ENCODE measurements at regions not wholly inside any gene's neighbourhood (a gene's known extent, or its start where the extent isn't known, plus 50 kb on each side); places are given as distances from the start of the nearest gene placed in this dataset.

DNA sequence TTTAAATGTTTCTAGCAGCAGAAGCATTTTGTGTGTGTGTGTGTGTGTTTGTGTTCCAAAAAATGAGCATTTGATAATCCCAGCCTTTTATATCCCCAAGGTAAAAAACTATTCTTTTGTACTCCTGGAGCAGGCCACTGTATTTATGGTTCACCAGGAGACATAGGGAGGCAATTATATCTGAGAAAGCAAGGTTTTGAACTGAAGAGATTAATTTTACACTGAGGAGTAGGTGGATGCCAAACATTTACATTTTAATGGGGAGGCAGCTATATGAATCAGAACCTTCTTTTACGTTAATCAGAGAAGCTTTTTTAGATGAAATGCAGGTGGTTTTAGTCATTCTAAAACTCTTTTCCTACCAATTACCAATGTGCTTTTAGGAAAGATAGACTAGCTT, 1374.0 kb upstream of the TENM4 start:
- no peak for DNase-seq (ENCODE audit: low spot score)
- TF ChIP-seq JUND (IDR thresholded peaks at IDR 0.05) (no peak), FOXA2 (IDR thresholded peaks at IDR 0.05) (no peak), RAD21 (IDR thresholded peaks at IDR 0.05) (no peak), SP1 (IDR thresholded peaks at IDR 0.05) (no peak), HNF4G (IDR thresholded peaks at IDR 0.05) (no peak)
- TF ChIP-seq, protein P1, sequence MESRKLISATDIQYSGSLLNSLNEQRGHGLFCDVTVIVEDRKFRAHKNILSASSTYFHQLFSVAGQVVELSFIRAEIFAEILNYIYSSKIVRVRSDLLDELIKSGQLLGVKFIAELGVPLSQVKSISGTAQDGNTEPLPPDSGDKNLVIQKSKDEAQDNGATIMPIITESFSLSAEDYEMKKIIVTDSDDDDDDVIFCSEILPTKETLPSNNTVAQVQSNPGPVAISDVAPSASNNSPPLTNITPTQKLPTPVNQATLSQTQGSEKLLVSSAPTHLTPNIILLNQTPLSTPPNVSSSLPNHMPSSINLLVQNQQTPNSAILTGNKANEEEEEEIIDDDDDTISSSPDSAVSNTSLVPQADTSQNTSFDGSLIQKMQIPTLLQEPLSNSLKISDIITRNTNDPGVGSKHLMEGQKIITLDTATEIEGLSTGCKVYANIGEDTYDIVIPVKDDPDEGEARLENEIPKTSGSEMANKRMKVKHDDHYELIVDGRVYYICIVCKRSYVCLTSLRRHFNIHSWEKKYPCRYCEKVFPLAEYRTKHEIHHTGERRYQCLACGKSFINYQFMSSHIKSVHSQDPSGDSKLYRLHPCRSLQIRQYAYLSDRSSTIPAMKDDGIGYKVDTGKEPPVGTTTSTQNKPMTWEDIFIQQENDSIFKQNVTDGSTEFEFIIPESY (IDR thresholded peaks at IDR 0.05) = no peak
- Histone ChIP-seq H3K27ac (ENCODE audit: low read depth in 1 of 2, low read length in 2 of 2) (no peak overlapping the region), H3K9ac (ENCODE audit: low read depth in 1 of 2, low read length in 2 of 2) (no peak overlapping the region), H3K4me3 (ENCODE audit: low read depth in 1 of 3, low read length in 3 of 3) (no peak overlapping the region), H3K27me3 (ENCODE audit: control insufficient read depth in 4 of 4, insufficient read depth in 4 of 4, low read length in 3 of 4) (no peaks in the 10 kb centered on the region), H3K4me1 (ENCODE audit: control insufficient read depth in 4 of 4, insufficient read depth in 4 of 4, low read length in 3 of 4) (no peaks in the 10 kb centered on the region), H3K36me3 (ENCODE audit: control insufficient read depth in 4 of 4, insufficient read depth in 3 of 4, low read depth in 1 of 4, low read length in 3 of 4) (no peaks in the 10 kb centered on the region), H3K9me3 (ENCODE audit: control insufficient read depth in 4 of 4, low read length in 3 of 4) (no peaks in the 10 kb centered on the region)
- 66% methylated on average over 1 of the region's 1 CpG for WGBS

DNA sequence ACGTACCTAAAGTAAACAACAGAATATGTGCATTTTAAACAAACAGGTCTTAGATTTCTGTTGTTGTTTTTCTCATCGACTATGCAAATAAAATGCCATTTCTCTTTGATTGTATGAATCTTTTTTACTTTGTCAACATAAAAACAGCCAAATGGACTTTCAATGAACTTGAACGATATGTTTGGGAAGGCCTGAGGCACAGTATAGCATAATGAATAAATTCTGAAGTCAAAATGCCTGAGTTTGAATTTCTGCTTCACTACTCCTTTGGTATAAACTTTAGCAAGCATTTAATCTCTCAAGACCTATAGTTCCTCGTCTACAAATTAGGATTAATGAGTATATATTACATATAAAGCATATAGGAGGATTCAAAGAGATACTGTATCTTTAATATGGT, 1369.9 kb upstream of the TENM4 start:
- Histone ChIP-seq H3K4me1 (ENCODE audit: control insufficient read depth in 4 of 4, insufficient read depth in 4 of 4, low read length in 3 of 4) (no peaks in the 10 kb centered on the region), H3K36me3 (ENCODE audit: control insufficient read depth in 4 of 4, insufficient read depth in 3 of 4, low read depth in 1 of 4, low read length in 3 of 4) (no peaks in the 10 kb centered on the region), H3K27ac (ENCODE audit: low read depth in 1 of 2, low read length in 2 of 2) (no peak overlapping the region), H3K9me3 (ENCODE audit: control insufficient read depth in 4 of 4, low read length in 3 of 4) (no peaks in the 10 kb centered on the region), H3K27me3 (ENCODE audit: control insufficient read depth in 4 of 4, insufficient read depth in 4 of 4, low read length in 3 of 4) (no peaks in the 10 kb centered on the region), H3K4me3 (ENCODE audit: low read depth in 1 of 3, low read length in 3 of 3) (no peak overlapping the region), H3K9ac (ENCODE audit: low read depth in 1 of 2, low read length in 2 of 2) (no peak overlapping the region)
- no peak for DNase-seq (ENCODE audit: low spot score)
- 56% methylated on average over 4 of the region's 4 CpGs for WGBS
- TF ChIP-seq, protein P2, sequence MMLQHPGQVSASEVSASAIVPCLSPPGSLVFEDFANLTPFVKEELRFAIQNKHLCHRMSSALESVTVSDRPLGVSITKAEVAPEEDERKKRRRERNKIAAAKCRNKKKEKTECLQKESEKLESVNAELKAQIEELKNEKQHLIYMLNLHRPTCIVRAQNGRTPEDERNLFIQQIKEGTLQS (IDR thresholded peaks at IDR 0.05) = no peak
- TF ChIP-seq RXRA (IDR thresholded peaks at IDR 0.05) = no peak
- no peak for TF ChIP-seq FOXA1 (IDR thresholded peaks at IDR 0.05)
- TF ChIP-seq JUND (IDR thresholded peaks at IDR 0.05) = no peak
- TF ChIP-seq RAD21 (IDR thresholded peaks at IDR 0.05) = no peak
- TF ChIP-seq, protein P3, sequence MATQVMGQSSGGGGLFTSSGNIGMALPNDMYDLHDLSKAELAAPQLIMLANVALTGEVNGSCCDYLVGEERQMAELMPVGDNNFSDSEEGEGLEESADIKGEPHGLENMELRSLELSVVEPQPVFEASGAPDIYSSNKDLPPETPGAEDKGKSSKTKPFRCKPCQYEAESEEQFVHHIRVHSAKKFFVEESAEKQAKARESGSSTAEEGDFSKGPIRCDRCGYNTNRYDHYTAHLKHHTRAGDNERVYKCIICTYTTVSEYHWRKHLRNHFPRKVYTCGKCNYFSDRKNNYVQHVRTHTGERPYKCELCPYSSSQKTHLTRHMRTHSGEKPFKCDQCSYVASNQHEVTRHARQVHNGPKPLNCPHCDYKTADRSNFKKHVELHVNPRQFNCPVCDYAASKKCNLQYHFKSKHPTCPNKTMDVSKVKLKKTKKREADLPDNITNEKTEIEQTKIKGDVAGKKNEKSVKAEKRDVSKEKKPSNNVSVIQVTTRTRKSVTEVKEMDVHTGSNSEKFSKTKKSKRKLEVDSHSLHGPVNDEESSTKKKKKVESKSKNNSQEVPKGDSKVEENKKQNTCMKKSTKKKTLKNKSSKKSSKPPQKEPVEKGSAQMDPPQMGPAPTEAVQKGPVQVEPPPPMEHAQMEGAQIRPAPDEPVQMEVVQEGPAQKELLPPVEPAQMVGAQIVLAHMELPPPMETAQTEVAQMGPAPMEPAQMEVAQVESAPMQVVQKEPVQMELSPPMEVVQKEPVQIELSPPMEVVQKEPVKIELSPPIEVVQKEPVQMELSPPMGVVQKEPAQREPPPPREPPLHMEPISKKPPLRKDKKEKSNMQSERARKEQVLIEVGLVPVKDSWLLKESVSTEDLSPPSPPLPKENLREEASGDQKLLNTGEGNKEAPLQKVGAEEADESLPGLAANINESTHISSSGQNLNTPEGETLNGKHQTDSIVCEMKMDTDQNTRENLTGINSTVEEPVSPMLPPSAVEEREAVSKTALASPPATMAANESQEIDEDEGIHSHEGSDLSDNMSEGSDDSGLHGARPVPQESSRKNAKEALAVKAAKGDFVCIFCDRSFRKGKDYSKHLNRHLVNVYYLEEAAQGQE (IDR thresholded peaks at IDR 0.05) = no peak
- TF ChIP-seq, protein P4, sequence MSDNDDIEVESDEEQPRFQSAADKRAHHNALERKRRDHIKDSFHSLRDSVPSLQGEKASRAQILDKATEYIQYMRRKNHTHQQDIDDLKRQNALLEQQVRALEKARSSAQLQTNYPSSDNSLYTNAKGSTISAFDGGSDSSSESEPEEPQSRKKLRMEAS (IDR thresholded peaks at IDR 0.05) = no peak

DNA sequence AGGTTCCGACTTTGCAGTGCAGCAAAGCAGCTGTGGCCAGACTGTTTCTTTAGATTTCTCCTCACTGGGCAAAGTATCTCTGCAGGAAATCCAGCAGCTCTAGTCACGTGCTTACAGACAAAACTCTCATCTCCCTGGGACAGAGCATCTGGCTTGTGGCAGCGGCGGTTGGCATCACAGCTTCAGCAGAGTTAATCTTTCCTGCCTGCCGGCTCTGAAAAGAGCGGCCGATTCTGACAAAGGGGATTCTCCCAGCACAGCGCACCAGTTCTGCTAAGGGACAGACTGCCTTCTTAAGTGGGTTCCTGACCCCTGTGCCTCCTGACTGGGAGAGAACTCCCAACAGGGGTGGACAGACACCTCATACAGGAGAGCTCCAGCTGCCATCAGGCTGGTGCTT, 1357.3 kb upstream of the TENM4 start:
- DNase-seq (ENCODE audit: low spot score) = no peak
- 67% methylated on average over 8 of the region's 8 CpGs for WGBS

More for the DNA sequence above, 1357.3 kb upstream of the TENM4 start:
- TF ChIP-seq, protein P3 (IDR thresholded peaks at IDR 0.05) = no peak
- TF ChIP-seq FOXA1 (IDR thresholded peaks at IDR 0.05) = no peak
- TF ChIP-seq NR2F2 (IDR thresholded peaks at IDR 0.05) = no peak
- no peak for TF ChIP-seq SP1 (IDR thresholded peaks at IDR 0.05)
- TF ChIP-seq, protein P2 (IDR thresholded peaks at IDR 0.05) = no peak
- no peak for TF ChIP-seq EGR1 (IDR thresholded peaks at IDR 0.05; ENCODE audit: low read depth in 2 of 2)
- no peak for TF ChIP-seq YY1 (IDR thresholded peaks at IDR 0.05)
- no peak for TF ChIP-seq FOXA2 (IDR thresholded peaks at IDR 0.05)
- TF ChIP-seq, protein P4 (IDR thresholded peaks at IDR 0.05) = no peak
- Histone ChIP-seq H3K36me3 (ENCODE audit: control insufficient read depth in 4 of 4, insufficient read depth in 3 of 4, low read depth in 1 of 4, low read length in 3 of 4) (no peaks in the 10 kb centered on the region), H3K4me1 (ENCODE audit: control insufficient read depth in 4 of 4, insufficient read depth in 4 of 4, low read length in 3 of 4) (no peaks in the 10 kb centered on the region), H3K9ac (ENCODE audit: low read depth in 1 of 2, low read length in 2 of 2) (no peak overlapping the region), H3K9me3 (ENCODE audit: control insufficient read depth in 4 of 4, low read length in 3 of 4) (peaks cover 0 to 4% (median 1%) of the 10 kb centered on the region in 4 donors), H3K27me3 (ENCODE audit: control insufficient read depth in 4 of 4, insufficient read depth in 4 of 4, low read length in 3 of 4) (no peaks in the 10 kb centered on the region), H3K27ac (ENCODE audit: low read depth in 1 of 2, low read length in 2 of 2) (no peak overlapping the region), H3K4me3 (ENCODE audit: low read depth in 1 of 3, low read length in 3 of 3) (no peak overlapping the region)

All from liver (tissue), 7 donors.